ENCODE measurements at regions not wholly inside any gene's neighbourhood (a gene's known extent, or its start where the extent isn't known, plus 50 kb on each side); places are given as distances from the start of the nearest gene placed in this dataset.

GRCh38 chr3:187822402-187822801 is 77.1 kb upstream of the BCL6 start:
- no peak for TF ChIP-seq CTCF (IDR thresholded peaks at IDR 0.05)
- no peak for TF ChIP-seq EP300 (IDR thresholded peaks at IDR 0.05; ENCODE audit: borderline replicate concordance in 1 of 2, low read depth in 1 of 2, low read length in 1 of 2)

Measured in SK-N-SH (cell line).